ACHN (cell line): ENCODE measurements at regions not wholly inside any gene's neighbourhood (a gene's known extent, or its start where the extent isn't known, plus 50 kb on each side); places are given as distances from the start of the nearest gene placed in this dataset.
"Not testable (repeated sequence)": the region's sequence is repeated elsewhere in the genome, so short reads cannot be mapped to it uniquely, and the experiment has no call there.

Source experiments
- DNase-seq: peaks from one replicate; pipeline ENCODE4 v3.0.0-alpha.2; 2015
- in situ Hi-C: cut with HindIII; loops from 2 replicates; pipeline ENCODE4 v1.10.0; 2017; ENCODE audit warnings: low sequenced_read_pairs, low pct_ligation_motif_present, low pct_unique_long_range_greater_than_20kb

- in situ Hi-C loops, DNase-seq: not testable (repeated sequence)
Observed at GRCh38 chr6:57966757-57967156, 649.3 kb downstream of the PRIM2 start.

- in situ Hi-C loops, DNase-seq: not testable (repeated sequence)
Observed at GRCh38 chr6:57971956-57972355, 654.5 kb downstream of the PRIM2 start.

- DNase-seq, result no peak
- in situ Hi-C loops, result no loop called here
Observed at GRCh38 chr6:57974653-57975052, 657.2 kb downstream of the PRIM2 start.

- in situ Hi-C loops, DNase-seq: not testable (repeated sequence)
Observed at GRCh38 chr6:57975127-57975526, 657.7 kb downstream of the PRIM2 start.

GRCh38 chr6:57976371-57976770, 658.9 kb downstream of the PRIM2 start:
- DNase-seq, in situ Hi-C loops: not testable (repeated sequence)

GRCh38 chr6:57983603-57984002, 666.2 kb downstream of the PRIM2 start:
- in situ Hi-C loops, result not testable (repeated sequence)

GRCh38 chr6:57984575-57984974, 667.1 kb downstream of the PRIM2 start:
- in situ Hi-C loops, result not testable (repeated sequence)

More at GRCh38 chr6:57983603-57984002, 666.2 kb downstream of the PRIM2 start:
- DNase-seq, result peak; percentile 1

GRCh38 chr6:57985734-57986133, 668.3 kb downstream of the PRIM2 start:
- in situ Hi-C loops, DNase-seq: not testable (repeated sequence)

More at GRCh38 chr6:57984575-57984974, 667.1 kb downstream of the PRIM2 start:
- not testable (repeated sequence) for DNase-seq

- in situ Hi-C loops, DNase-seq: not testable (repeated sequence)
Observed at GRCh38 chr6:57986584-57986983, 669.2 kb downstream of the PRIM2 start.

- DNase-seq, result peak; percentile 18
- in situ Hi-C loops, result not testable (repeated sequence)
Observed at GRCh38 chr6:57989520-57990080, 672.2 kb downstream of the PRIM2 start.

GRCh38 chr6:57998858-57999619, 681.6 kb downstream of the PRIM2 start:
- DNase-seq, in situ Hi-C loops: not testable (repeated sequence)

- DNase-seq, in situ Hi-C loops: not testable (repeated sequence)
Observed at GRCh38 chr6:58000233-58000632, 682.8 kb downstream of the PRIM2 start.

- peak; percentile 16 for DNase-seq
- in situ Hi-C loops, result not testable (repeated sequence)
Observed at GRCh38 chr6:58003417-58004167, 686.2 kb downstream of the PRIM2 start.

GRCh38 chr6:58007334-58008000, 690.0 kb downstream of the PRIM2 start:
- in situ Hi-C loops, DNase-seq: not testable (repeated sequence)

- DNase-seq, in situ Hi-C loops: not testable (repeated sequence)
Observed at GRCh38 chr6:58008001-58008335, 690.5 kb downstream of the PRIM2 start.

GRCh38 chr6:58011954-58012600, 694.6 kb downstream of the PRIM2 start:
- DNase-seq, in situ Hi-C loops: not testable (repeated sequence)

GRCh38 chr6:58016614-58017013, 699.2 kb downstream of the PRIM2 start:
- in situ Hi-C loops, DNase-seq: not testable (repeated sequence)

GRCh38 chr6:58028188-58028587, 710.8 kb downstream of the PRIM2 start:
- DNase-seq, in situ Hi-C loops: not testable (repeated sequence)
